Inflammatory macrophage treated with lipopolysaccharide for 1 hour (primary cell): ENCODE measurements at regions not wholly inside any gene's neighbourhood (a gene's known extent, or its start where the extent isn't known, plus 50 kb on each side); places are given as distances from the start of the nearest gene placed in this dataset.
"Not testable (repeated sequence)": the region's sequence is repeated elsewhere in the genome, so short reads cannot be mapped to it uniquely, and the experiment has no call there.

Experiments
- DNase-seq, 2 donors: peaks; one replicate each; pipeline ENCODE4 v3.0.0-alpha.2; 2020 to 2022

DNA sequence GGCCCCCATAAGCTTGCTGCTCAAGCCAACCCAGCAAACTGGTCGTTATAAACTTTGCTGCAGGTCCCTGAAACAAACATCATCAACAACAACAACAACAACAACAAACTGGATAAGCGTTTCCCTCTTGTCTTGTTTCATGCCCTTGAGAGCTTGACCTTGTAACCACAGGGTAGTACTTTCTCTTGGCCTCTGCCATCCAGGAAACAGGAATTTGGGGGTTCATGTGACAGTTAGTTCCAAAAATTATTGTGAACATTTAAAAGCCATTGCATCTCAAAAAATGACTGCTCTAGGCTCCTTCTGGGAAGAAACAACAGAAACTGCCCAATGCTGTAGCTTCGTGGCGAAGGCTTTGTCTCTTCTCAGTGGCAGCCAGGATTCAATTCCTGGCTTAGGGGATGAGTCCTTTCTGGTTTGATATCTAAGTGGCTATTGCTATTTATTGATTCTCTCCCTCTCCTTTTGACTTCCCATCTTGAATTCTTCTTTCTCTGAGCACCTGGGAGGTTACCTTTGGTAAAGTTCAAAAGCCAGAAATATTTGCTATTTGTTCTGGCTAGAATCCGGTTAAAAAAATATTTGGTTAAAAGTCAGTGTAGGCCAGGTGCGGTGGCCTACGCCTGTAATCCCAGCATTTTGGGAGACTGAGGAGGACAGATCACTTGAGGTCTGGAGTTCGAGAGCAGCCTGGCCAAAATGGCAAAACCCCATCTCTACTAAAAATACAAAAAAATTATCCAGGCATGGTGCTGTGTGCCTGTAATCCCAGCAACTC is 52.0 kb upstream of the CPM start:
- DNase-seq: no peak

DNA sequence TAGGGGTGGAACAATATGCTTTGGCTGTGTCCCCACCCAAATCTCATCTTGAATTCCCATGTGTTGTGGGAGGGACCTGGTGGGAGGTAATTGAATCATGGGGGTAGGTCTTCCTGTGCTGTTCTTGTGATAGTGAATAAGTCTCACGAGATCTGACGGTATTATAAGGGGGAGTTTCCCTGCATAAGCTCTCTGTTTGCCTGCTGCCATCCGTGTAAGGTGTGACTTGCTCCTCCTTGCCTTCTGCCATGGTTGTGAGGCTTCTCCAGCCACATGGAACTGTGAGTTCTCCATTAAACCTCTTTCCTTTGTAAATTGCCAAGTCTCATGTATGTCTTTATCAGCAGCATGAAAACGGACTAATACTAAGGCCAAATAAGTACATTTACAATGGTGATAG is 64.6 kb upstream of the CPM start:
- not testable (repeated sequence) for DNase-seq

DNA sequence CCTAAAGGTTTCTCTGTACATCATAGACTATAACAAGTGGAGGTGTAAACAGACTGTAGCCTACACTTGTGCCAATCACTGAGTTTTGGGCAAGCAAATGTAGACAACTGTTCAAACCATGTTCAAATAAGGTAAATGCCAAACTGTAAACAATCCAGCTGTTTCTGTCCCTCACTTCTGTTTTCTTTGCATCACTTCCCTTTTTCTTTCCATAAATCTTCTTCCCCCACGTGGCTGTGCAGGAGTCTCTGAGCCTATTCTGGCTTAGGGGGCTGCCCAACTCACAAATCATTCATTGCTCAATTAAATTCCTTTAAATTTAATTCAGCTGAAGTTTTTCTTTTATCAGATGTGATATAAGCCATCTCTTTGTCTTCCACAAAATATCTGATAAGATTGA is 65.1 kb upstream of the CPM start:
- DNase-seq: peak; percentile 35 to 55

DNA sequence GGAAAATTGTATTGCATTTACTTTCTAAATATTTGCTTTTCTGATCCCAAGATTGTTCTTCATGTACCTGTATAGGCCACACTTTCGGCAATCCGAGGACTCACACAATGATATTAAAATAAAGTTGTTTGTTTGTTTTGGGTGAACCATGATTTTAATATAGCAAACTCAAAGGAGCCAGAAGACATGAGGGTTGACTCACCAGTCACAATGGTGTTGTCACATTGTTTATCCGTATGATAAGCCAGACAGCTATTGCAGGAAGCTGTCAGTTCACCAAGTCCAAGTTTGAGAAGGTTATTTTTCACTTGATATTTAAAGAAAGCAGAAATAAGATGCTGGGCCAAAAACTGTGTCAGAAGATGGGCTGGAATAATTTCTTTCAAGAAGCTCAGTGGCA is 67.1 kb upstream of the CPM start:
- DNase-seq: peak; percentile 23 to 52

DNA sequence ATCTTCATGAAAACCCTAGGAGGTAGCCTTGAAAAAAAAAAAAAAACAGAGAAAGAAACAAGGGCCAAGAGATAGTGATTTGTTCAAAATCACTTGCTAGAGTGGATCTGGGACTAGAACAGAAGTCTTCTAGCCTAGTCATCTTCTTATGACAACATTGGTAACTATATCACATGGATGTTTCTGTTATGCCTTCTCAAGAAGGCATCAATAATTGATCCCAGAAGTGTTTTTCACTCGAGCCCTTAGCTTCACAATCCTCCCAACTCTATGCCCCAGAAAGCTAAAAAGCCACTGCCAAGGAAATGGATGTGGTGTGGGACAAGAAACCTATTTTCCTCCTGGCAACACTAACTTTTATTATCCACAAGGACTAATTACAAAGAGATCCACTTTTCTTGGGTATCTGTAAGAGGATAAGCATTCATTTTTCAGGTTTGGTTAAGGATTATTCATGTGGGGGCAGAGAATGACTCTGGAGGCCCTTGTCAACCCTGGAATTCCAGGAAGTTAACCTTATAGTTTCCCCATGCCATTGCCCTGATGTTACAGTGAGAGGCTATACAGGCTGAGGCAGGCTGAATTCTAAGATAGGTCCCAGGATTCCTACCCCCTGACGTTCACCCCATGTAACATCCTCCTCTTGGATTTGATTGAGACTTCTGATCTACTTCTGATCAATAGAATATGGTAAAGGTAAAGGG is 67.7 kb upstream of the CPM start:
- peak in 1 of 2 donors; percentile 16 for DNase-seq

DNA sequence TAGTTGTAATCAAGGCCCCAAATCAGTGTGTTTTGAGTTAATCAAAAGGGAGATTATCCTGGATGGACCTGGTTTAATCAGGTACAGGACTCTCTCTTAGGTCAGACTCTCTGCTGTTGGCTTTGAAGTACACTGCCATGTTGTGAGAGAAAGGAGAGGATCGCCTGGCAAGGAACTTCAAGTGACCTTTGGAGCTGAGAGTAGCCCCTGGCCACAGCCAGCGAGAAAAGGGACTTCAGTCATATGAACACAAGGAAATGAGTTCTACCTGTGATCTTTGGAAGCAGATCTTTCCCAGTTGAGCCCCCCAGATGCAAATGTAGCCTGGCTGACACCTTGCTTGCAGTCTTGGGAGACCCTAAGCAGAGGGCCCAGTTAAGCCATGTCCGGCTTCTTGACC is 68.3 kb upstream of the CPM start:
- DNase-seq: no peak

DNA sequence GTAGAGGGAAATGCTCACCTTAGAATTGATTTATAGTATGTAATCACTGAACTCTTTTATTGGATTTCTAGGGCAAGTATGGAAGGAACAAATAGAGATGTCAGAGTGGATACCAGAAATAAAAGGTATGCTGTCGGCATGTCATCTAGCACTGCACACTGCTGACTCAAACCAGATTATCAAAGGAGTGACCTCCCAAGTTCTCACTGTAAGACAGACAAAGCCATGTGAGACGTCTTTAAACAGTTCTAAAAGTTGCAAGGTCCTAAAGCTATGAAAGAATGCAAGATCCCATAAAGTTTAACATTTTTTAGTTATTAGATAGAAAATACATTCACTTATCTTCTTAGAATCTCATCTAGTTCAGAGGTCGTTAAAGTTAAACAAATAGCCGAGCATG is 70.0 kb upstream of the CPM start:
- DNase-seq: no peak

DNA sequence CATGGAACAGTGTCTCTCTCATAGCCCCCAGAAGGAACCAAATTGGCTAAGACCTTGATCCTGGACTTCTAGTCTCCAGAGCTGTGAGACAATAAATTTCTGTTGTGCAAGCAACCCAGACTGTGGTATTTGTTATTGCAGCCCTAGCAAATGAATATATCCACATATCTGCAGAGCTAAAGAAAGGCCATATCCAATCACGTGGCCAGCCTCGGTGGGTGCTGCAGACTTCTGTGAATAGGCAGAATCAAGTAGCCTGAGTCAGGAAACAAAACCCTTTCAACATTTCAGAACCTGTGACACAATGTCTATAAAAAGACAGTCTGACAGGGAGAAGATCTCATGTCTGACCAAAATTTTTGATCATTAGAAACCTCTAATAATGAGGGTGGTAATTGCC is 71.0 kb upstream of the CPM start:
- DNase-seq: peak in 1 of 2 donors; percentile 8

DNA sequence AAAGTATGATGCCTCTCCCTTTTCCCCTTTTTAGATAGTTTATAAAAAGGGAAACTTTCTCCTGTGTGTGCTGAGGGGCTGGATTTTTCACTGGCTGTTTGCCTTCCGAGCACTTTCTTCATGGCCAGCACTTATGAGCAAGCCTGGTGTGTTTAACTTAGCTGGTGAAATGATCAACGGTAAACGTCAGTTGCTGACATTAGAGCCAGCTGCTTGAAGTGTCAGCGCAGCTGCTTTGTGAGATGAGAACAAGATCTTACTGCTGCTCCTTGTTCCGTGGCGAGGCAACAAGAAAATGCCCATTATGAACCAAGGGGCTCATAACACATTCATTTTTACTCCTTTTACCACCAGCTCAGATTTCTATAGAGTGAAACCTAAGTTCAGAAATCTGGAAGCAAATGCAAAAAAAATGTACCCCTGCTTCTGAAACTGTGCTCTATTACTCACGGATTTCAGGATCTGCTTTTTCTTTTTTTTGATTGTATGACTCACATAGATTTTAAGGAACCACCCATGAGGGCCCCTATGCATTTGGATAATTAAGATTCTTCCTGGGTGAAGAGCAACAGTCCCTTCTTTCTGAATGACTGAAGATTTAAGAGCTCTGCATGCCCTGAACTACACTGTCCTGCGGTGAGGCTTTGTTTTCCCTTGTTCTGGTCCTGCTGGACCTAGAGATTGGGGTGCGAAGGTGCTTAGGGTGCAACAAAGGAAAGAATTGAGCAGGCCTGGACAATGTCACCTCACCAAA is 74.3 kb upstream of the CPM start:
- DNase-seq: peak; percentile 78 to 83

DNA sequence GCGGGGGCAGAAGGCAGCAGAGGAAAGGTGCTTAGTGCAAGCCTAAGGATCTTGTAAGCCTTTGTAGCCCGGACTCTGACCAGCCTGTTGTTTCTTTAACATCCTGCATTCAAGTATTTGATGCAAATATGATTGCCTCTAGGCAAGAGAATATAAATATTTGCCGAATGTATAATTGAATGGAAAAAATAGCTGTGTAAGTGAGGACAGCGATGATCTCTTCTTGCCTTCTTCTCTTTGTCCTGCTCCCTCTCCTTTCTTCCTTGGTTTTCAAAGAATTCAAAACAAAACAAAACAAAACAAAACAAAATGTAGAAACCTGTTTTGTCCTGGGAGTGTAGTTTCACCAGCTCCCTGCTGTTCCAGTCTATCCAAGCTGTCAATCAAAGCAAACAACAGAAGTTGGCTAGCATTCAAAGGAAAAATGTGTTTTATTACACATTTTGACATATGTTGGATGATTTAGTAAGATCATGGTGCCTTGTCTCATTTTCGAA is 74.9 kb upstream of the CPM start:
- DNase-seq: peak in 1 of 2 donors; percentile 3

DNA sequence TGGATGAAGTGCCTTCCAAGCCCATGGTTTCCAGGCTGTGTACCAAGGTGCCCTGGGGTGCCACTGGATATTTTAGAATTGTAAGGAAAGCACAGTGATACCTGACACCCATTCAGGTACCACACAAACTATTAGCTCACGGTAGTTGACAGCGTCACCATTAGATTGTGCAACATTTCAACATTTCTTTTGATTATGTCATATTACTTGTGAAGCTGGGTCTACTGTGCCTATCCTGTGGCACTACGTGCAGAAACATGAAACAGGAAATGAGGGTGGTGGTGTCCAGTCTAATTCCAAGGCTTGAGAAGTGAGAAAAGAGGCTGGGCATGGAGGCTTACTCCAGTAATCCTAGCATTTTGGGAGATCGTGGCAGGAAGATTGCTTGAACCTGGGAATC is 75.5 kb upstream of the CPM start:
- peak; percentile 66 to 83 for DNase-seq

DNA sequence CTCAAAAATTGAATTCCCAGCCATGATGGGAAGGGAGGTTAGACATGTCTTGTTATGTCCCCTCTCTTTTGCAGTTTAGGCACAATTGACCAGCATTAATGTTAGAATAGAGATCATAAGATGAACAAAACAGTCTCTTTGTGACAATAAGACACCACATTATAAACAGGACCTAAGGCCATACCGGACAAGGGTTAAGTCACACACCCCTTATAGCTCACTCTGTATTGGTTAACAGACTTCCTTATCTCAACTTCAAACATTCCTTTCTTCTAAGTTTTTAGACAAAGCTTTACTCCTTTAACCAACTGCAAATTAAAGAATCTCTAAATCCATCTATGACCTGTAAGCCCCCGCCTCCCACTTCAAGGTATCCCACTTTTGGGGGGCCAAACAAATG is 81.1 kb upstream of the CPM start:
- DNase-seq: no peak

DNA sequence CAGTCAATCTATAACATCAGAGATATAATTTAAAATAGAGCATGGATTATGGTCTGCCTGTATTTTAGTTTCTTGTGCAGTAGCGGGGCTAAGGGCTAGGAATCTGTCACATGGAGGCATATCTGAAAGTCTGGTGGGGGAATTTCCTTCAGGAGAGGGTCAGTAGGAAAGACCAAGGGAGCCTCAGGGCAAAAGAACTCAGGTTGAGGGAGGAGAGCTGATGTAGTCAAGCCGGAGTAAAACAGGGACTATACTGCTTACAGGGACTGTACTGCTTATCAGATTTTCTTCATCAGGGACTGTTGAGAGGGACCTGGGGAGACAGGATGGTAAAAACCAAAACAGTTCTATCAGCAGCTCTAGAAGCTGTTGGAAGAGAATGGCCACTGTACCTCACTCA is 82.0 kb upstream of the CPM start:
- no peak for DNase-seq

DNA sequence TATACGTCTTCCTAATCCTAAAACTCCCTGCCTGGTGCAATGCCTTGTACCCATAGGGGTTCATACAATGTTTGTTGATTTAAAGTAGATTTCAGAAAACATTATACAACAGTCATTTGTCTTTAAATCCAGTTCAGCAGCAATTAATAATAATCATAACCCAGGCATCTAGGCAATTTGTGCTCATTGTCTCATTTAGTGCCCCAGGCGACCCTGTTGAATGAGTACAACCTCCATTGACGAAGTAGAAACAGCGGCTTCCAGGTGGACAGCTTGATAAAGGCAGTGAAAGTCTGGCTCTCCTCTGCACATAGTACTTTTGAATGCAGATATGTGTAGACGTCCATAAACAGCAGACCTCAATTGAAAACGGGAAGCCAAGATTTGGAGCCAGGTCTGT is 82.9 kb upstream of the CPM start:
- DNase-seq: no peak

DNA sequence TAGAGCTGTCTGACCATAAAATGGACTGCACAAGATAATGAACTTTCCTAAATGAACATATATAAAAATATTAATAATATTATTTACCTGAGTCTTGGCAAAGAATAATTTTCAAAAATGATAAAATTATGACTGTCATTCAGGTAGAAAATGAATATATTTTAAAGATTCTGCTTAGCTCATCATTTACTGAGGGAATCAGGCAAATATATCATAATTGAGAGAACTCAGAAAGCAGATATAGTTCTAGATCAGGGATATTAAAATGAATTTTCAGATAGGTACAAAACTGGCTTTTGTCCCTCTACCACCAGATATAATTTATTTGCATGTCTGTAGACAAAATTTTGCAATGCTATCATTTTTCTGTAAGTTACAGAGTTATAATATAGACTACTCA is 86.1 kb upstream of the CPM start:
- no peak for DNase-seq

DNA sequence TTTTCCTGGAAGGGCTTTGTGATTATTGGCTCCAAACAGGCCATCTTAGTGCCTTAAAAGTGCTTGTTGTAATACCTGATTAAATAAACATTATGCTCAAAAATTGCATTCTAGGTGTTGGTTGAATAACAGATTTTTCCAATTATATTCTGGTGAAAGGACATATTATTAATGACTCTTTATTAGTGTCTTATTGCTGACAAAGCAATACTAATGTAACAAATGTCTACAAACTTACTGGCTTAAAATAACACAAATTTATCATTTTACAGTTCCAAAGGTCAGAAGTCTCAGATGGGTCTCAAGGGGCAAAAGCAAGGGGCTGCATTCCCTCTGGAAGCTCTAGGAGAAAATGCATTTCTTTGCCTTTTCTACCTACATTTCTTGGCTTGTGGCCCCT is 86.9 kb upstream of the CPM start:
- DNase-seq: no peak

DNA sequence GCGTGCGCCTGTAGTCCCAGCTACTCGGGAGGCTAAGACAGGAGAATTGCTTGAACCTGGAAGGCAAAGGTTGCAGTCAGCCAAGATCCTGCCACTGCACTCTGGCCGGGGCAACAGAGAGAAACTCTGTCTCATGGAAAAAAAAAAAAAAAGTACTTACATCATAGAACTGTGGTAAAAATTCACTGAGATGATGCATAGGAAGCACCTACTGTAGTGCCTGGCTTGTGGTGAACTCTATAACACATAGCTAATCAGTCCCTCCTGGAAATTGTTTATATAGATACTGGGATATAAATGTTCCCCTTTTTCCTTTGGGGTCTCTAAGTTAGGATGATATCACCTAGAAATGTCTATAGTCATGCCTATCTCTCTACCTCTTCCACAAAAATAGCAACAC is 89.7 kb upstream of the CPM start:
- no peak for DNase-seq

DNA sequence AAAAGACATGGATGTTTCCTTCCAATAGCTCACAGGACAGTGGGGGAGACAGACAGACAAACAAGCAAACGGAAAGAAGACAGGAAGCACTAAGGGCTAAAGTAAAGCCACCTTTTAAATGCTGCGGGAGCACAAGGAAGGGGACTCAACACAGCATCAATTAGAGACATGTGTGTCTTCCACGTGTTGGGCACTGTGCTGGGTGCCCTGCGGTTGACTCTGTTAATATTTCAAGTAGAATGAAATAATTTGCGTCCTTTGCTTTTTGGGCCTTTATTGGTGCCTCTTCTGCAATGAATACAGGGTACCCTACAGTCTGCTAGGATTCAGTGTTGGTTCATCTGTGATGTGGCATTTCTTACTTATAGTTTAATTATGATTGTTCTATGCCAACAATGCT is 90.9 kb upstream of the CPM start:
- DNase-seq: no peak

DNA sequence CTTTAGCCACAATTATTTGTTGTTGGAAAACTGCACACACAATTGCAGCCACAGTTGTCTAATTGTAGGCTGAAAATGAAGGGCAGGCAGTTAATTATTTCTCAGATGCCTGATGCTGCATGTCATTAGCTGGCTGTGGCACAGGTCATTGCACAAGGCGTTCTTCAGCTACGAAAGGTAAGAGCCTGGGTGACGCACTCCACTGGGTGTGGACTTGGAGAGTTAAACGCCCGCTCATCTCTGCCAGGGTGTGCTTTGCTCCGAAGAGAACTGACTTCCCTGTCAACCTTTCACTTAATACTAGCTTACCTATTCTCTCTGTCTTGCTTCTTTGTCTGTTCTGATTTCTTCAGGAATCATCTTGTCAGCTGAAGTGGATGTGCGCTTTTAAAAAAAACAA is 91.4 kb upstream of the CPM start:
- no peak for DNase-seq

DNA sequence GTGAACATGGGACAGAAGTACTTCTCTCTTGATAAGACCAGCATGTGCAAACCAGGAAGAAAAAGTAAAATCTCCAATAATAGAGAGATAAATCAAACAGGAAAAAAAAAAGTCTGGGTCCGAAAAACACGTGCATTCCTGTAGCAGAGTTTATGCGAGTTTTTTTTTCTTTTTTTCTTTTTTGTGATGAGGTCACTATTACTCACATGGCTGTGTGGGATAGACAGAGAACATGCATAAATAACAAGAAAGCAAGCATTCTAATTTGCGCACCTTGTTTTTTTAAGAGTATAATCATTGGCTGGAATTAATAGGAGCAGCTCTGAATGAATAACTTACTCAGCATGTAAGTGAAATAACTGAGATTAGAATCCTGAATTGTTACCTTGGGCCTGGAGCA is 91.9 kb upstream of the CPM start:
- no peak for DNase-seq

DNA sequence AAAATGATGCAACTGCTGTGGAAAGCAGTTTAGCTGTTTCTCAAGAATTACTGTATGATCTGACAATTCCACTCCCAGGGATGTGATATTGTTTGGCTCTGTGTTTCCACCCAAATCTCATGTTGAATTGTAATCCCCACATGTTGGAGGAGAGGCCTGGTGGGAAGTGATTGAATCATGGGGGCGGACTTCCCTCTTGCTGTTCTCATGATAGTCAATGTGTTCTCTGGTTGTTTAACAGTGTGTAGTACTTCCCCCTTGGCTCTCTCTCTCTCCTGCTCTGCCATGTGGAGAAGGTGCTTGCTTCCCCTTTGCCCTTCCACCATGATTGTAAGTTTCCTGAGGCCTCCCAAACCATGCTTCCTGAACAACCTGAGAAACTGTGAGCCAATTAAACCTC is 93.4 kb upstream of the CPM start:
- DNase-seq: peak; percentile 74 to 91

DNA sequence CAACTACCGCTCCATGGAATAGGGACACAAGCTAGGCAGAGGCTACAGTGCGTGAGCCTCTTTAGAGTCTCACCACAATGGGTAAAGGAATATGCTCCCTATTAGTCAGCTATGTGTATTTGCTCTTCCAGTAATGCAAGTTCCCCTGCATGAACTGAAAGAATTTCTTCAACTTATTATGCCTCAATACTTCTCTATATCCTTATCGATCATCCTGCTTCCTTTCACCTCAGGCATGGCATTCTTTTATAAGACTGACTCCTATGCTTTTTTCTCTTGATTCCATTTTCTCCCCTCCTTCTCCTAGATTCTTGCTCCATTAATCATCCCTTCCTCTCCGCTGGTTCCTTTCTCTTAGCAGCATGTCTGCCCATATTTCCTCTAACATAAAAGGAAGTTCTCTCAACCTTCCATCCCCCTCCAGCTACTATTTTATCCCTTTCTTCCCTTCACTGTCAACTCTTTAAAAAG is 94.5 kb upstream of the CPM start:
- DNase-seq: peak in 1 of 2 donors; percentile 10

DNA sequence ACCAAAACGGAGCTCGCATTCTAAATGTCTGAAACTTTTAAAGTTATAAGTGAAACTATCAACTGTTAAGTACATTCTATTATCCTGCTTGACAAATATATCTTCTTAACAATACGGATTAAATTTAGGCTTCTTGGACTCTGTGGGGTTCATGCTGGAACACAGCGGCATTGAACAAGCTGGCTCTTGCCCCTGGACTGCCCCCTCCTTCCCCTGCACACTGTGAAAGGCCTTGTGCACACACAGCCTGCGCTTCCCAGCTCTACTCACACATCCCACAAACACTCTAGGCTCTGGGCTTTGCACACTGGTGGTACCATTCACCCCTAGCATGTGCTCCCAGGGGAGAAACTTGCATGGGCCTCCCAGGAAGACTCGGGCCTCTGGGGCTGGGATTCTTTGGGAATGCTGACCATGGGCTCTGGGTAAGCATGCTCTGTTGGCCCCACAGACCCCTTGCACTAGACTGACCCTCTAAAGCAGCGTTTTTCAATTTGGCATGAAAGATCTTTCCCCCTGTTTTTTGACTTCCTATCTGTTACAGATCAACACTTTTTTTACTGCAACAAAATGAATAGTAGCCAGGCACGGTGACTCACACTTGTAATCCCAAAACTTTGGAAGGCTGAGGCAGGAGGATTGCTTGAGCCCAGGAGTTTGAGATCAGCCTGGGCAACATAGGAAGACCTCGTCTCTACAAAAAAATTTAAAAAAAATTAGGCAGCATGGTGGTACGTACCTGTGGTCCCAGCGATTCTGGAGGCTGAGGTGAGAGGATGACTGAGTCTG is 96.2 kb upstream of the CPM start:
- DNase-seq: no peak
